ENCODE measurements at regions not wholly inside any gene's neighbourhood (a gene's known extent, or its start where the extent isn't known, plus 50 kb on each side); places are given as distances from the start of the nearest gene placed in this dataset.

DNA sequence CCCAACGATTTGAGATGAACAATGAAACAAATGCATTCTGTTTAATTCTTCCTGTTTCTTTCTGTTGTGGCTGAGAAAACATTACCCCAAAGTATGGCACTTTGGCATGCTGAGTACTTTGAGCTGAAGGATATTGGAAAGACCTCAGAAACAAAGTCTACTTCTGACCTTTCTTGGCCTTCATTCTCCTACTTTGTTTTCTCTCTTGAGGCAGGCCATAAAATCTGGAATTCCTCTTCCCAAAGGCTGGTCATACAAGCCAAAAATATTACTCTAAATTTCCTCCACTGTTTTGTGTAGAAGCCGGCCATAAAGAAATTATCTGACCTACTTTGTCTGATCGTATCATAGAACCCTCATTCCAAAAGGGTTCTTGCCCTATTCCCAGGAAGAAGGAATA is 1048.2 kb downstream of the TECRL start:
- TF ChIP-seq FOSL1 (CRISPR knock-in tag; IDR thresholded peaks at IDR 0.05; ENCODE audit: borderline replicate concordance) (no peak), FOXA1 (IDR thresholded peaks at IDR 0.05) (no peak), FOXA1 (CRISPR knock-in tag; IDR thresholded peaks at IDR 0.05) (no peak)

Measured in HepG2 (cell line).